Skeletal muscle satellite cell (primary cell): ENCODE measurements at regions not wholly inside any gene's neighbourhood (a gene's known extent, or its start where the extent isn't known, plus 50 kb on each side); places are given as distances from the start of the nearest gene placed in this dataset.

Source experiments
- H3K27me3 ChIP-seq: 2 replicates; pipeline ENCODE4 v1.7.0; 2013; ENCODE audit warnings: low read length; ENCODE audit not compliant: control insufficient read depth, insufficient read depth
- H3K36me3 ChIP-seq: 2 replicates; pipeline ENCODE4 v1.7.0; 2013; ENCODE audit warnings: mild to moderate bottlenecking, control low read depth, low read length; ENCODE audit not compliant: insufficient read depth
- H3K4me1 ChIP-seq: 2 replicates; pipeline ENCODE4 v1.7.0; 2013; ENCODE audit warnings: low read length; ENCODE audit not compliant: control insufficient read depth, insufficient read depth
- H3K4me2 ChIP-seq: 2 replicates; pipeline ENCODE4 v1.7.0; 2013; ENCODE audit warnings: mild to moderate bottlenecking, low read length
- H3K4me3 ChIP-seq: 2 replicates; pipeline ENCODE4 v1.7.0; 2013; ENCODE audit warnings: low read length
- H3K9ac ChIP-seq: 2 replicates; pipeline ENCODE4 v1.7.0; 2013; ENCODE audit warnings: mild to moderate bottlenecking, low read depth, low read length, moderate library complexity
- H3K9me3 ChIP-seq: replicated peaks from 2 replicates; pipeline ENCODE4 v1.7.0; 2013; ENCODE audit warnings: mild to moderate bottlenecking, control low read depth, low read length

DNA sequence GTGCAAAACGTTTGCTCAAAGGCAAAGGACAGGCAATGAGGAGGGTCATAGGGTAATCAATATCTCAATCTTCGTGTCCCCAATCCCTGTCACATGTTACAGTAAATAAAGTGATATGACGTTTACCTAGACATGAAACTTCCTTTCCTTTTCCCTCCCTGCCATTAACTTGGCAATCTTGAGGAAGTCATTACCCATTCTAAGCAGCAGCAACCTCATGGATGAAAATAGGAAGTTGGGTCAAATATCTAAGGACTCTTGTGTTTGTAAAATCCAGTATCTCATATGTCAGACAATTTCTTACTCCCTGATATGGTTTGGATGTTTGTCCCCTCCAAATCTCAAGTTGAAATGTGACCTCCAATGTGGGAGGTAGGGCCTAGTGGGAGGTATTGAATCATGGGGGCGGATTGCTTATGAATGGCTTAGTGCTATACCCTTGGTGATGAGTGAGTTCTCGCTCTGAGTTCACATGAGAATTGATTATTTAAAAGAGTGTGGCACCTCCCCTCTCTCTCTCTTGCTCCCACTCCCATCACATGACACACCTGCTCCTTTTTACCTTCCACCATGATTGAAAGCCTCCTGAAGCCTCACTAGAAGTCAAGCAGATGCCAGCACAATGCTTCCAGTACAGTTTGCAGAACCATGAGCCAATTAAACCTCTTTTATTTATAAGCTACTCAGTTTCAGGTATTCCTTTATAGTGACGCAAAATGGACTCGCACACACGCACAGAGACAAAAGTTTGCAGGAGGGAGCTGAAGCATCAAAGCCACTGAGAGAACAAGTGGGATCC, 545.9 kb upstream of the JARID2 start:
- H3K9ac ChIP-seq: no peak overlapping the region

GRCh38 chr6:14701946-14702345, 543.9 kb upstream of the JARID2 start:
- Histone ChIP-seq H3K4me2 (no peak overlapping the region), H3K4me1 (peaks cover 29% of the 10 kb centered on the region), H3K9me3 (no peaks in the 10 kb centered on the region), H3K4me3 (no peak overlapping the region), H3K27me3 (no peaks in the 10 kb centered on the region), H3K36me3 (no peaks in the 10 kb centered on the region), H3K9ac (no peak overlapping the region)

More for the DNA sequence above, 545.9 kb upstream of the JARID2 start:
- H3K4me1 ChIP-seq: peaks cover 13% of the 10 kb centered on the region
- H3K9me3 ChIP-seq: no peaks in the 10 kb centered on the region
- H3K27me3 ChIP-seq: no peaks in the 10 kb centered on the region
- H3K4me3 ChIP-seq: no peak overlapping the region
- H3K36me3 ChIP-seq: no peaks in the 10 kb centered on the region
- no peak overlapping the region for H3K4me2 ChIP-seq

DNA sequence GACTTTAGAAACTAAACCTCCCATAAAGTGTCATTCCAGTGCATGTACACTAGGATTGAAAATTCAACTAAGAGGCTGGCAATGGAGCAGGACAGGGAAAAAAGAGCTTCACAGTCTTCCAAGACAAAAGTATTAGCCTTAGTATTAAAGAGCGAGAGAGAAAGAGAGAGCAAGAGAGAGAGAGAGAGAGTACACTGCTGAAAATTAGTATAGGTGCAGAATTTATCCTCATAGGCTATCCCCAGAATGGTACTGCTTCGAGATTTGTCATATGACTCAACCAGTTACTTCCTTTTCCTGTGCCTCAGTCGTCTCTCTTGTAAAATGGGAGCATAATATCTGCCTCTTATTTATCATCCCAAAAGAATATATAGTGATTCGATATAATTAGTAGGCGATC, 543.2 kb upstream of the JARID2 start:
- Histone ChIP-seq H3K4me3 (no peak overlapping the region), H3K9ac (no peak overlapping the region), H3K4me2 (no peak overlapping the region), H3K36me3 (no peaks in the 10 kb centered on the region), H3K27me3 (no peaks in the 10 kb centered on the region), H3K9me3 (no peaks in the 10 kb centered on the region), H3K4me1 (peaks cover 37% of the 10 kb centered on the region)

DNA sequence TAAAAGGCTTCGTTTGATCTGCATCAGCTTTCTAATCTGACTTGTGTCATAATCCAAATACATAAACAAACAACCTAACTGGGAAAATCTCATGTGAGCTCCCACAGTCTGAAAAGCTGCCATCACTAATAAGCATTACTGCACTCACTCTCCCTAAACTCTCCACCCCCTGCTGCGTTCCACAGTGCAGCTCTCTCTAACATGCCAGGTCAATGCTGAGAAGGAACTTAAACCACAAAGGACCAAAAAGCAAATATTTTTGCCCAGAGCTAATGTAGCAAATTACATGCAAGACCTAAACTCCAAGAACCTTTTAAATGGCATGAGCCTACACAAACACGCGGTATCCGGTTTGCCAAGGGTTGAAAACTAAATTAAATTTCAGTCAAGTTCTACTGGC, 542.3 kb upstream of the JARID2 start:
- peaks cover 42% of the 10 kb centered on the region for H3K4me1 ChIP-seq

GRCh38 chr6:14704383-14705271, 541.2 kb upstream of the JARID2 start:
- Histone ChIP-seq H3K9ac (peak overlapping the region; percentile 82), H3K4me1 (peaks cover 49% of the 10 kb centered on the region), H3K27me3 (no peaks in the 10 kb centered on the region), H3K4me3 (no peak overlapping the region), H3K36me3 (no peaks in the 10 kb centered on the region), H3K9me3 (no peaks in the 10 kb centered on the region), H3K4me2 (no peak overlapping the region)

More for the DNA sequence above, 542.3 kb upstream of the JARID2 start:
- Histone ChIP-seq H3K27me3 (no peaks in the 10 kb centered on the region), H3K4me2 (no peak overlapping the region), H3K9ac (peak overlapping the region; percentile 28), H3K9me3 (no peaks in the 10 kb centered on the region), H3K36me3 (no peaks in the 10 kb centered on the region), H3K4me3 (no peak overlapping the region)

- Histone ChIP-seq H3K4me2 (peak overlapping the region; percentile 43), H3K9me3 (no peaks in the 10 kb centered on the region), H3K4me1 (peaks cover 61% of the 10 kb centered on the region), H3K9ac (peak overlapping the region; percentile 82), H3K4me3 (no peak overlapping the region), H3K27me3 (no peaks in the 10 kb centered on the region), H3K36me3 (no peaks in the 10 kb centered on the region)
Measured at GRCh38 chr6:14705841-14706377, 540.0 kb upstream of the JARID2 start.

DNA sequence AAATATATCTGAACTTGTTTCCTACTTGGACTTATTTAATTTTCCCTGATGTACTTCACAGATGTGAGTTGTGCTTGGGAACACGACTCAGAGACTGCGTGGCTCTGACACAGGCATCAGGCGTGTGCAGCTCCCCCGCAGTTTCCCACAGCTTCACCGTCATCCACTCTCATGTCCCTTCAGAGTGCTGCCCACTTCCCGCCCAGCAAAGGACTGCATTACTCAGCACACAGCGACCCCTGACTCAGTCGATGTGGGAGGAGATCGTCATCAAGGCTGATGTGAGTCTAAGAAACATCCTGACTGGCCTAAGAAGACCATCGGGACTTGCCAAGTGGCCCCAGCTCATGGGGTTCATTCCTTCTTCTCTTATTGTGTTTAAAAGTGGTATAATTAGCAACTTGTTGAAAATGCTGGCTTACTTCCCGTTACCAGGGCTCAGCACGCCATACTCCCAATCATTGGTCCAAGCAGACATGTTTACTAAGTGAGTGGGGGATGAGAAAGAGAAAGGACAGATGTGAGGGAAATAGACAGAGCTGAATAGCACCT, 539.4 kb upstream of the JARID2 start:
- Histone ChIP-seq H3K27me3 (no peaks in the 10 kb centered on the region), H3K4me2 (peak overlapping the region; percentile 33), H3K4me3 (peak overlapping the region; percentile 21), H3K9me3 (no peaks in the 10 kb centered on the region), H3K9ac (peak overlapping the region; percentile 82), H3K36me3 (no peaks in the 10 kb centered on the region), H3K4me1 (peaks cover 67% of the 10 kb centered on the region)

- Histone ChIP-seq H3K4me2 (no peak overlapping the region), H3K9ac (peak overlapping the region; percentile 74), H3K4me1 (peaks cover 75% of the 10 kb centered on the region), H3K4me3 (no peak overlapping the region), H3K27me3 (no peaks in the 10 kb centered on the region), H3K9me3 (no peaks in the 10 kb centered on the region), H3K36me3 (no peaks in the 10 kb centered on the region)
Measured at GRCh38 chr6:14707276-14707675, 538.6 kb upstream of the JARID2 start.

- Histone ChIP-seq H3K9ac (peak overlapping the region; percentile 74), H3K9me3 (no peaks in the 10 kb centered on the region), H3K4me1 (peaks cover 83% of the 10 kb centered on the region), H3K4me2 (no peak overlapping the region), H3K27me3 (no peaks in the 10 kb centered on the region), H3K36me3 (no peaks in the 10 kb centered on the region), H3K4me3 (no peak overlapping the region)
Measured at GRCh38 chr6:14707971-14708465, 537.9 kb upstream of the JARID2 start.

- Histone ChIP-seq H3K4me2 (no peak overlapping the region), H3K9ac (no peak overlapping the region), H3K4me1 (peaks cover 88% of the 10 kb centered on the region), H3K9me3 (no peaks in the 10 kb centered on the region), H3K36me3 (no peaks in the 10 kb centered on the region), H3K27me3 (no peaks in the 10 kb centered on the region), H3K4me3 (no peak overlapping the region)
Measured at GRCh38 chr6:14709066-14709670, 536.7 kb upstream of the JARID2 start.

- no peak overlapping the region for H3K4me3 ChIP-seq
- no peaks in the 10 kb centered on the region for H3K9me3 ChIP-seq
- H3K9ac ChIP-seq: peak overlapping the region; percentile 79
- no peak overlapping the region for H3K4me2 ChIP-seq
- H3K36me3 ChIP-seq: no peaks in the 10 kb centered on the region
- H3K4me1 ChIP-seq: peaks cover 84% of the 10 kb centered on the region
- no peaks in the 10 kb centered on the region for H3K27me3 ChIP-seq
Measured at GRCh38 chr6:14709900-14710299, 536.0 kb upstream of the JARID2 start.
